CD14-positive monocyte (primary cell): ENCODE measurements at regions not wholly inside any gene's neighbourhood (a gene's known extent, or its start where the extent isn't known, plus 50 kb on each side); places are given as distances from the start of the nearest gene placed in this dataset.
A peak's percentile ranks its signal among the peaks of the same experiment; 100 is the strongest.

Experiments used
- DNase-seq, 3 donors: peaks; one replicate each; pipeline ENCODE4 v3.0.0-alpha.2; 2011 to 2022
- H2AFZ ChIP-seq: 2 replicates; pipeline ENCODE4 v1.6.0; 2012; ENCODE audit warnings: mild to moderate bottlenecking, low read depth, low read length, inconsistent platforms; ENCODE audit not compliant: insufficient read depth, poor library complexity, severe bottlenecking
- H3K27ac ChIP-seq, 2 donors: 1 replicate in 1 of 2; 2 replicates in 1 of 2; pipeline ENCODE4 v1.5.1; 2012 to 2013; ENCODE audit warnings: low read length in 2 of 2, control low read depth in 1 of 2, inconsistent platforms in 1 of 2, low read depth in 1 of 2, mild to moderate bottlenecking in 1 of 2
- H3K27me3 ChIP-seq, 2 donors: one replicate each; pipeline versions ENCODE4 v1.6.0 to v1.6.1; 2011 to 2013; ENCODE audit warnings: low read length in 2 of 2; ENCODE audit not compliant: control insufficient read depth in 2 of 2, insufficient read depth in 2 of 2
- H3K36me3 ChIP-seq, 2 donors: replicated peaks in 1 of 2; 1 replicate in 1 of 2; 2 replicates in 1 of 2; pipeline versions ENCODE4 v1.5.1 to v1.6.1; 2012 to 2013; ENCODE audit warnings: low read length in 2 of 2, control low read depth in 1 of 2, inconsistent platforms in 1 of 2, mild to moderate bottlenecking in 1 of 2; ENCODE audit not compliant: insufficient read depth in 2 of 2, control insufficient read depth in 1 of 2
- H3K4me1 ChIP-seq, 2 donors: 1 replicate in 1 of 2; 2 replicates in 1 of 2; pipeline versions ENCODE4 v1.5.1 to v1.6.1; 2012 to 2013; ENCODE audit warnings: low read length in 2 of 2, control low read depth in 1 of 2, inconsistent platforms in 1 of 2, mild to moderate bottlenecking in 1 of 2, moderate library complexity in 1 of 2; ENCODE audit not compliant: insufficient read depth in 2 of 2, control insufficient read depth in 1 of 2
- H3K4me2 ChIP-seq: replicated peaks from 2 replicates; pipeline ENCODE3; 2012; ENCODE audit warnings: low read length, moderate library complexity, mild to moderate bottlenecking; ENCODE audit not compliant: poor library complexity, severe bottlenecking; ENCODE audit errors: extremely low read depth
- H3K4me3 ChIP-seq, 3 experiments: fragments of 200-600 bp in 1 of 3; sonication (generic) in 1 of 3; replicated peaks in 1 of 3; 1 replicate in 2 of 3; 2 replicates in 1 of 3; pipeline ENCODE4 v1.5.1; 2011 to 2013; ENCODE audit warnings: low read length in 3 of 3, mild to moderate bottlenecking in 3 of 3, control low read depth in 2 of 3, low read depth in 2 of 3, inconsistent platforms in 1 of 3, moderate library complexity in 1 of 3
- H3K79me2 ChIP-seq: 2 replicates; pipeline ENCODE4 v1.6.0; 2012; ENCODE audit warnings: mild to moderate bottlenecking, control low read depth, inconsistent platforms, low read length, moderate library complexity; ENCODE audit not compliant: insufficient read depth
- H3K9ac ChIP-seq: 2 replicates; pipeline ENCODE4 v1.6.0; 2017; ENCODE audit warnings: low read length, mild to moderate bottlenecking; ENCODE audit not compliant: insufficient read depth, poor library complexity, severe bottlenecking
- H3K9me3 ChIP-seq, 2 donors: replicated peaks in 1 of 2; 1 replicate in 1 of 2; 2 replicates in 1 of 2; pipeline versions ENCODE4 v1.5.1 to v1.6.1; 2012 to 2013; ENCODE audit warnings: low read length in 2 of 2, control low read depth in 1 of 2; ENCODE audit not compliant: control insufficient read depth in 1 of 2, insufficient read depth in 1 of 2
- H4K20me1 ChIP-seq: 2 replicates; pipeline ENCODE4 v1.6.0; 2012; ENCODE audit warnings: mild to moderate bottlenecking, low read length, control low read depth, moderate library complexity; ENCODE audit not compliant: insufficient read depth
- H3K27ac Mint-ChIP-seq, 7 donors: one replicate each; pipeline ENCODE4 v1.8.0; 2020; ENCODE audit warnings: mild to moderate bottlenecking in 7 of 7, mixed read lengths in 7 of 7, moderate library complexity in 6 of 7, inconsistent platforms in 2 of 7
- H3K27me3 Mint-ChIP-seq, 3 donors: one replicate each; pipeline ENCODE4 v1.8.0; 2021 to 2022; ENCODE audit warnings: low read depth in 3 of 3, mild to moderate bottlenecking in 3 of 3, mixed read lengths in 3 of 3, moderate library complexity in 3 of 3, inconsistent platforms in 1 of 3
- H3K36me3 Mint-ChIP-seq, 2 donors: one replicate each; pipeline ENCODE4 v1.8.0; 2020; ENCODE audit warnings: mixed read lengths in 2 of 2, inconsistent platforms in 1 of 2, mild to moderate bottlenecking in 1 of 2
- H3K4me1 Mint-ChIP-seq: one replicate; pipeline ENCODE4 v1.8.0; 2020; ENCODE audit warnings: mild to moderate bottlenecking, mixed read lengths
- H3K4me3 Mint-ChIP-seq, 2 donors: one replicate each; pipeline ENCODE4 v1.8.0; 2020; ENCODE audit warnings: mild to moderate bottlenecking in 2 of 2, mixed read lengths in 2 of 2, moderate library complexity in 1 of 2
- H3K9me3 Mint-ChIP-seq, 7 donors: one replicate each; pipeline ENCODE4 v1.8.0; 2020 to 2022; ENCODE audit warnings: mixed read lengths in 7 of 7, mild to moderate bottlenecking in 6 of 7, moderate library complexity in 6 of 7, inconsistent platforms in 2 of 7
- CTCF ChIP-seq: fragments of 200-600 bp; IDR thresholded peaks from one replicate; pipeline ENCODE4 v1.8.0; 2022; ENCODE audit warnings: antibody characterized with exemption, mild to moderate bottlenecking
- WGBS: methylation state at CpG from one replicate; pipeline ENCODE4 v1.1.5; 2013; ENCODE audit warnings: missing lambda C conversion rate; ENCODE audit not compliant: insufficient coverage; 5-methylcytosine and 5-hydroxymethylcytosine counted together
- intact Hi-C, 2 donors: fragments of 100-400 bp; cut with micrococcal nuclease; formaldehyde crosslinking; loops; one replicate each; pipeline versions ENCODE4 v1.15.0 to v1.15.1; 2023

GRCh38 chr18:41604964-41605363, 350.1 kb upstream of the PIK3C3 start:
- no peaks in the 10 kb centered on the region for H4K20me1 ChIP-seq
- H3K27me3 Mint-ChIP-seq: no peaks in the 10 kb centered on the region
- H3K4me2 ChIP-seq: no peak overlapping the region
- no peaks in the 10 kb centered on the region for H3K36me3 ChIP-seq
- H3K4me1 ChIP-seq: no peaks in the 10 kb centered on the region
- H2AFZ ChIP-seq: no peak overlapping the region
- H3K79me2 ChIP-seq: no peaks in the 10 kb centered on the region
- no peak for DNase-seq
- no peak overlapping the region for H3K4me3 Mint-ChIP-seq
- no peak overlapping the region for H3K9ac ChIP-seq
- no peaks in the 10 kb centered on the region for H3K27me3 ChIP-seq
- H3K27ac ChIP-seq: no peak overlapping the region
- no peaks in the 10 kb centered on the region for H3K36me3 Mint-ChIP-seq
- H3K9me3 Mint-ChIP-seq: peaks cover 0 to 18% (median 8%) of the 10 kb centered on the region in 7 donors
- H3K4me3 ChIP-seq: no peak overlapping the region
- intact Hi-C loops: no loop called here
- H3K4me1 Mint-ChIP-seq: no peaks in the 10 kb centered on the region
- peaks cover 0 to 5% of the 10 kb centered on the region in 2 donors for H3K9me3 ChIP-seq
- 92% methylated on average over 4 of the region's 5 CpGs for WGBS
- H3K27ac Mint-ChIP-seq: no peak overlapping the region
- TF ChIP-seq CTCF: no peak

GRCh38 chr18:41602034-41602433, 353.0 kb upstream of the PIK3C3 start:
- DNase-seq: no peak
- H3K4me3 ChIP-seq: no peak overlapping the region
- Mint-ChIP-seq H3K4me3 (no peak overlapping the region), H3K36me3 (no peaks in the 10 kb centered on the region), H3K9me3 (peaks cover 0 to 19% (median 5%) of the 10 kb centered on the region in 7 donors), H3K27ac (peak overlapping the region in 1 of 7 donors; percentile 69), H3K4me1 (no peaks in the 10 kb centered on the region), H3K27me3 (no peaks in the 10 kb centered on the region)
- H3K9ac ChIP-seq: no peak overlapping the region
- H3K27me3 ChIP-seq: no peaks in the 10 kb centered on the region
- no peaks in the 10 kb centered on the region for H3K4me1 ChIP-seq
- intact Hi-C loops: no loop called here
- WGBS: 100% methylated on average over 1 of the region's 4 CpGs
- TF ChIP-seq CTCF: no peak
- no peak overlapping the region for H3K27ac ChIP-seq
- no peak overlapping the region for H2AFZ ChIP-seq
- H3K36me3 ChIP-seq: no peaks in the 10 kb centered on the region
- peaks cover 0 to 5% of the 10 kb centered on the region in 2 donors for H3K9me3 ChIP-seq
- H3K4me2 ChIP-seq: no peak overlapping the region
- no peaks in the 10 kb centered on the region for H3K79me2 ChIP-seq
- H4K20me1 ChIP-seq: no peaks in the 10 kb centered on the region
